ENCODE measurements at regions not wholly inside any gene's neighbourhood (a gene's known extent, or its start where the extent isn't known, plus 50 kb on each side); places are given as distances from the start of the nearest gene placed in this dataset.

DNA sequence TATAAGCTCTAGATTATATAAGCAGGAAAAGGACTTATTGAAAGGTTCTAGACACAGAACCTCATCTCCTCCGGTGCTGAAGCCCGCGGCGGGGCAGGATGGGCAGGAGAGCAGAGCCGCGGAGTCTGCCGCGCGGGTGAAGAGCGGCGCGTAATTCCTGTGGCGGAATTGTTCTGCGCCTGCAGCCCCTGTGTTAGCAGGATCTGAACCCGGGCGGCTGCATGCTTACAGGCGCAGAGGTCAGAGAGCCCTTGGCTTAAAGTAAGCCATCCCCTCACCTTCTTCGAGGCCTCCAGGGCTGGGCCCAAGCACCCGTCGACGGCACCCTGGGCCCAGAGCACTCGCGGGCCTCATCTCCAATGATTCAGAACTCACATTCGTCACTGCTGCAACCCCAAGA lies 89.3 kb downstream of the FASLG start:
- TF ChIP-seq, protein P1, sequence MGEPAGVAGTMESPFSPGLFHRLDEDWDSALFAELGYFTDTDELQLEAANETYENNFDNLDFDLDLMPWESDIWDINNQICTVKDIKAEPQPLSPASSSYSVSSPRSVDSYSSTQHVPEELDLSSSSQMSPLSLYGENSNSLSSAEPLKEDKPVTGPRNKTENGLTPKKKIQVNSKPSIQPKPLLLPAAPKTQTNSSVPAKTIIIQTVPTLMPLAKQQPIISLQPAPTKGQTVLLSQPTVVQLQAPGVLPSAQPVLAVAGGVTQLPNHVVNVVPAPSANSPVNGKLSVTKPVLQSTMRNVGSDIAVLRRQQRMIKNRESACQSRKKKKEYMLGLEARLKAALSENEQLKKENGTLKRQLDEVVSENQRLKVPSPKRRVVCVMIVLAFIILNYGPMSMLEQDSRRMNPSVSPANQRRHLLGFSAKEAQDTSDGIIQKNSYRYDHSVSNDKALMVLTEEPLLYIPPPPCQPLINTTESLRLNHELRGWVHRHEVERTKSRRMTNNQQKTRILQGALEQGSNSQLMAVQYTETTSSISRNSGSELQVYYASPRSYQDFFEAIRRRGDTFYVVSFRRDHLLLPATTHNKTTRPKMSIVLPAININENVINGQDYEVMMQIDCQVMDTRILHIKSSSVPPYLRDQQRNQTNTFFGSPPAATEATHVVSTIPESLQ (CRISPR knock-in tag; IDR thresholded peaks at IDR 0.05), result no peak
- TF ChIP-seq, protein P2, sequence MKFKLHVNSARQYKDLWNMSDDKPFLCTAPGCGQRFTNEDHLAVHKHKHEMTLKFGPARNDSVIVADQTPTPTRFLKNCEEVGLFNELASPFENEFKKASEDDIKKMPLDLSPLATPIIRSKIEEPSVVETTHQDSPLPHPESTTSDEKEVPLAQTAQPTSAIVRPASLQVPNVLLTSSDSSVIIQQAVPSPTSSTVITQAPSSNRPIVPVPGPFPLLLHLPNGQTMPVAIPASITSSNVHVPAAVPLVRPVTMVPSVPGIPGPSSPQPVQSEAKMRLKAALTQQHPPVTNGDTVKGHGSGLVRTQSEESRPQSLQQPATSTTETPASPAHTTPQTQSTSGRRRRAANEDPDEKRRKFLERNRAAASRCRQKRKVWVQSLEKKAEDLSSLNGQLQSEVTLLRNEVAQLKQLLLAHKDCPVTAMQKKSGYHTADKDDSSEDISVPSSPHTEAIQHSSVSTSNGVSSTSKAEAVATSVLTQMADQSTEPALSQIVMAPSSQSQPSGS (CRISPR knock-in tag; IDR thresholded peaks at IDR 0.05; ENCODE audit: borderline replicate concordance, low read depth), result no peak
- TF ChIP-seq, protein P3, sequence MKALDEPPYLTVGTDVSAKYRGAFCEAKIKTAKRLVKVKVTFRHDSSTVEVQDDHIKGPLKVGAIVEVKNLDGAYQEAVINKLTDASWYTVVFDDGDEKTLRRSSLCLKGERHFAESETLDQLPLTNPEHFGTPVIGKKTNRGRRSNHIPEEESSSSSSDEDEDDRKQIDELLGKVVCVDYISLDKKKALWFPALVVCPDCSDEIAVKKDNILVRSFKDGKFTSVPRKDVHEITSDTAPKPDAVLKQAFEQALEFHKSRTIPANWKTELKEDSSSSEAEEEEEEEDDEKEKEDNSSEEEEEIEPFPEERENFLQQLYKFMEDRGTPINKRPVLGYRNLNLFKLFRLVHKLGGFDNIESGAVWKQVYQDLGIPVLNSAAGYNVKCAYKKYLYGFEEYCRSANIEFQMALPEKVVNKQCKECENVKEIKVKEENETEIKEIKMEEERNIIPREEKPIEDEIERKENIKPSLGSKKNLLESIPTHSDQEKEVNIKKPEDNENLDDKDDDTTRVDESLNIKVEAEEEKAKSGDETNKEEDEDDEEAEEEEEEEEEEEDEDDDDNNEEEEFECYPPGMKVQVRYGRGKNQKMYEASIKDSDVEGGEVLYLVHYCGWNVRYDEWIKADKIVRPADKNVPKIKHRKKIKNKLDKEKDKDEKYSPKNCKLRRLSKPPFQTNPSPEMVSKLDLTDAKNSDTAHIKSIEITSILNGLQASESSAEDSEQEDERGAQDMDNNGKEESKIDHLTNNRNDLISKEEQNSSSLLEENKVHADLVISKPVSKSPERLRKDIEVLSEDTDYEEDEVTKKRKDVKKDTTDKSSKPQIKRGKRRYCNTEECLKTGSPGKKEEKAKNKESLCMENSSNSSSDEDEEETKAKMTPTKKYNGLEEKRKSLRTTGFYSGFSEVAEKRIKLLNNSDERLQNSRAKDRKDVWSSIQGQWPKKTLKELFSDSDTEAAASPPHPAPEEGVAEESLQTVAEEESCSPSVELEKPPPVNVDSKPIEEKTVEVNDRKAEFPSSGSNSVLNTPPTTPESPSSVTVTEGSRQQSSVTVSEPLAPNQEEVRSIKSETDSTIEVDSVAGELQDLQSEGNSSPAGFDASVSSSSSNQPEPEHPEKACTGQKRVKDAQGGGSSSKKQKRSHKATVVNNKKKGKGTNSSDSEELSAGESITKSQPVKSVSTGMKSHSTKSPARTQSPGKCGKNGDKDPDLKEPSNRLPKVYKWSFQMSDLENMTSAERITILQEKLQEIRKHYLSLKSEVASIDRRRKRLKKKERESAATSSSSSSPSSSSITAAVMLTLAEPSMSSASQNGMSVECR (CRISPR knock-in tag; IDR thresholded peaks at IDR 0.05; ENCODE audit: borderline replicate concordance), result no peak
- TF ChIP-seq, protein P4, sequence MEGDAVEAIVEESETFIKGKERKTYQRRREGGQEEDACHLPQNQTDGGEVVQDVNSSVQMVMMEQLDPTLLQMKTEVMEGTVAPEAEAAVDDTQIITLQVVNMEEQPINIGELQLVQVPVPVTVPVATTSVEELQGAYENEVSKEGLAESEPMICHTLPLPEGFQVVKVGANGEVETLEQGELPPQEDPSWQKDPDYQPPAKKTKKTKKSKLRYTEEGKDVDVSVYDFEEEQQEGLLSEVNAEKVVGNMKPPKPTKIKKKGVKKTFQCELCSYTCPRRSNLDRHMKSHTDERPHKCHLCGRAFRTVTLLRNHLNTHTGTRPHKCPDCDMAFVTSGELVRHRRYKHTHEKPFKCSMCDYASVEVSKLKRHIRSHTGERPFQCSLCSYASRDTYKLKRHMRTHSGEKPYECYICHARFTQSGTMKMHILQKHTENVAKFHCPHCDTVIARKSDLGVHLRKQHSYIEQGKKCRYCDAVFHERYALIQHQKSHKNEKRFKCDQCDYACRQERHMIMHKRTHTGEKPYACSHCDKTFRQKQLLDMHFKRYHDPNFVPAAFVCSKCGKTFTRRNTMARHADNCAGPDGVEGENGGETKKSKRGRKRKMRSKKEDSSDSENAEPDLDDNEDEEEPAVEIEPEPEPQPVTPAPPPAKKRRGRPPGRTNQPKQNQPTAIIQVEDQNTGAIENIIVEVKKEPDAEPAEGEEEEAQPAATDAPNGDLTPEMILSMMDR (IDR thresholded peaks at IDR 0.05), result no peak
- no peak for TF ChIP-seq ZNF317 (CRISPR knock-in tag; IDR thresholded peaks at IDR 0.05; ENCODE audit: borderline replicate concordance, low read depth)
